Endometrium (tissue), 2 donors: ENCODE measurements at regions not wholly inside any gene's neighbourhood (a gene's known extent, or its start where the extent isn't known, plus 50 kb on each side); places are given as distances from the start of the nearest gene placed in this dataset.
"Not testable (repeated sequence)": the region's sequence is repeated elsewhere in the genome, so short reads cannot be mapped to it uniquely, and the experiment has no call there.

Experiments used
- FAIRE-seq: peaks from 2 replicates; lab custom pipeline; 2012; peaks lifted over from hg19 to GRCh38; lab: Jason Lieb, UNC
- donor health status: control.
- donor health status: control.

DNA sequence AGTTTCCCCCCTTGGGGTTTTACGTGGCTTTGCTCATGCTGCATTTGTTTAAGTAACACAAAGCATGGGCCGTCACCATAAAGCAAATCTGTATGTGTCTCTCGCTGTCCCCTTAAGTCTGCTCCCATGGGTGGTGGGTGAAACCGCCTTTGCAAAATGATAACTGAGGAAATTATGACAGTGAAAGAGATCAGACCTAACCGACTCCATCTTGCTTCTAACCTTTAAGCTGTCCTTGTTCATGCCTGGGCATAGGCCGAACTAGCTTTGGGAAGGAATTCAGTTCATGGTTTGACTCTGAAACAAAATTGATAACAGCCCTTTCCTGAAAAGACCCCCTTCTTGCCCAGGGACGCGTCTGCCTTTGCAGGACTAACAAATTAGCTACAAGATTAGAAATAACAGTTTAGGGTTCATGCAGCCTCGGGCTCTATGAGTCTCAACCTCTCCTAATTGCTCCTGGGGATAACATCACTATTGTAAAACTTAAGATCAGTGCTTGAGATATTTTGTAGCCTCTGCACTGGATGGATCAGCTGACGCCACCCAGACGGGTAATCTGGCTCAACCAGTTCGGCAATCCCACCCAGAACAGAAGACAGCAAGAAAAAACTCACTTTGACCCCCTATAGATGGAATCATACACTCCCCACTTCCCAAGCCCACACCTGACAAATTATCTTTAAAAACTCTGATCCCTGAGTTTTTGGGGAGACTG lies 623.7 kb downstream of the TYW1 start:
- FAIRE-seq, result no peak

DNA sequence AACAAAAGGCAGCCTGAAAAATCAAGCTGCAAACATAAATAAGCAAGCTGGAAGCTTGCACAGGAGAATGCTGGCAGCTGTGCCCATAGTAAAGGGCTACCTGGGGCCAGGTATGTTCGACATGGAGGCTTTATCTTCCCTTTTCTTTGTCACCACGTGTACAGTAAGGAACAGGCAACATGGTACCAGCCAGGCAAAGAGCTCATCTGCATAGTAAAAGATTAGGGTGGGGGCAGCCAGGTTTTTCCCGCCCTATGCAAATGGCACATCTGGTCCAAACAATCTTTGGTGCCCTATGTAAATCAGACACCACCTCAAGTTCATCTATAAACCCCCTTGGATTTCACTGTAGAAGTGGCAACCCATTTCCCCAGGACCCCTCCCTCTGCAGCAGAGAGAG lies 625.1 kb downstream of the TYW1 start:
- FAIRE-seq, result no peak

DNA sequence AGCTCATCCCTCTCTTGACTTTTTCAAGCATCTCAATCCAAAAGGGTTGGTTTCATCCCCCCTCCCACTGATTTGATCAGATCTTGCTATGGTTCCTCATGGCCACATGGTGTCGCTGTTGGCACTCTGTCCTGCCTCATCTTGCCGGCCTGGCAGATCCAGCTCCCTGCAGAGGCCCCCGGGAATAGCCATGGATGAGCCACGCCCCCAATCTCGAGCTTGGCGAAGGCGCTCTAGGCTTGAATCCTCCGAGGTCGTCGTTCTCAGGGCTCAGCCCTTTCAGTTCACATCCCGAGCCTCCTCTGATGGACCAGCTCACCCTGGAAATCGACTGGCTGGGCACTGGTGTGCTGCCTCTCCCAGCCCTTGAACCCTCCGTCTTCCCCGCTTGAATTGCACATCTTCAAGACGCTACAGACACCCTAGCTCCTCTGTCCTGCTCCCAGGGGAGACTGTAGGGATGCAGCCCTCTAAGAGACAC lies 628.7 kb downstream of the TYW1 start:
- peak; percentile 74 for FAIRE-seq

GRCh38 chr7:67631476-67631875 lies 634.8 kb downstream of the TYW1 start:
- no peak for FAIRE-seq

GRCh38 chr7:67635271-67635670 lies 638.6 kb downstream of the TYW1 start:
- no peak for FAIRE-seq

- FAIRE-seq, result no peak
Measured at GRCh38 chr7:67636348-67637022, 639.9 kb downstream of the TYW1 start.

- no peak for FAIRE-seq
Measured at GRCh38 chr7:67637023-67637358, 640.4 kb downstream of the TYW1 start.

DNA sequence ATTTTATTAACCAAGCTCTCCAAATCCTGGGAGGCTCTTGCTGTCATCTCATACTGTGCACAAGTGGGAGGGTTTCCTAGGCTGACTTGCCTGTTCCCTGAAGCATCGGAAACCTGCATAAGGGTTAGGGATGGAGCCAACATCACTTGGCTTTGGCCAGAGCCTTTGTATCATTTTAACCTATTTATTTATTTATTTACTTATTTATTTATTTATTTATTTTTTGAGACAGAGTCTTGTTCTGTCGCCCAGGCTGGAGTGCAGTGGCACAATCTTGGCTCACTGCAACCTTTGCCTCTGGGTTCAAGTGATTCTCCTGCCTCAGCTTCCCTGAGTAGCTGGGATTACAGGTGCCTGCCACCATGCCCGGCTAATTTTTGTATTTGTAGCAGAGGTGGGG lies 645.9 kb downstream of the TYW1 start:
- not testable (repeated sequence) for FAIRE-seq

GRCh38 chr7:67644151-67644550 lies 647.5 kb downstream of the TYW1 start:
- no peak for FAIRE-seq

DNA sequence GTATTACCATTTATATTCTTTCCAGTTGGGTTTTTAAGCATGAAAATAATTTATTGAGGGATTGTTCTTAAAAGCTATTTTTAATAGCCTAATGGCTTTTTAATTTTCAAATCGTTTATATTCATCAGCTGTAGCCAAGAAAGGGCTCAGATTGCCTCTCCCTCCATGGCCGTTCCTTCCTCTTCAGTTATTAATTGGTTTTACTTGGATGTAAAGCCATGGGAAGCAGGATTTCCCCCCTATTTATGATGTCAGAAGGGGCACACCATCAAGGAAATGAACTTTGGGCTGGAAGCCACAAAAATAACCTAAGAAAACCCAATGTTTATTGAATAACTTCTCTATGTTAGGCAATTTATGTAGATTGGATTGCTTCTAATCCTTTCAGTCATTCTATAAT lies 656.3 kb downstream of the TYW1 start:
- FAIRE-seq, result no peak

DNA sequence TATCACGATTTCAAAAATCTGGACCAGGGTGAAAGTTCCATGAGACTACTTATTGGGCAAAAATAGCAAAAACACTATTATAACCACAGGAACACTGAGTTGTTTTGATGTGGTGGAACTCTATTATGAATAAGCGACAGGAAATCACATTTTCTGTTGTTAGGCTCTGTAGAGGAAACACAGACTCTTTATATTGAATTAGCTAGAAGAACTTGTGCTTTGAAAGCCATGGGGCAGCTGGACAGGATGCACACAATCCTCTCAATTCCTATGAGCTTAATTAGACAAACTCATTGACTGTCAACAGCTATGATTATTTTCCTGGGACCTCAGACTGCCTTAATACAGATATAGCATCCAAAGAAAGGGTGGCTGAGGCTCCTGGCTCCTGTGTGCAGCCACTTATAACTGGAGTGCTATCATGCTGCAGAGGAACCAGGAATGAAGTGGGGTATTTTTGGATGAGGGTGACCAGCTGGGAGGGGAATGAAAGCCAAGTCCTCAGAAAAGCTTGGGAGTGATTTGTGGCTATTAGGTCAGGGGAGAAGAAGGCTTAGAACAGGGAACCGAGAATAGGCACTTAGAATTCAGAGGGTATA lies 657.3 kb downstream of the TYW1 start:
- FAIRE-seq, result no peak

DNA sequence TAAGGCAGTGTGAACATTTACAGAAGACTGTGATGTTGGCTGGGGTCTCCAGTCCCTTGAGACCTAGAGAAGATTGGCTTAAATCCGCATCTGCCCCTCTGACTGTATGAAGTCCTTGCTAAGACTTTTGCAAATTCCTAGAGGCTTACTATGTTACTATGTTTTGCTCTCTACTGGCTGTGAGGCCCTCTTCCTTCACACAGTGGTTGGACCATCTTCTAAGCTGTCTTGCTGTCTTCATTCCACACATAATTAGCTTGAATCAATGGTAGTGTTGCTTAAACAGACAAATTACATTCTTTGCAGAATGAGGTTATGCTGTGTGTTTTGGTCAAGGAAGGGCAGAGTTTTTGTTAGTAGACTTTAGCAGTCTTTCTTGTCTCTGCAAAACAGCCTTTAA lies 658.0 kb downstream of the TYW1 start:
- no peak for FAIRE-seq

GRCh38 chr7:67655168-67655567 lies 658.5 kb downstream of the TYW1 start:
- no peak for FAIRE-seq

- FAIRE-seq, result no peak
Measured at GRCh38 chr7:67659091-67659490, 662.5 kb downstream of the TYW1 start.

DNA sequence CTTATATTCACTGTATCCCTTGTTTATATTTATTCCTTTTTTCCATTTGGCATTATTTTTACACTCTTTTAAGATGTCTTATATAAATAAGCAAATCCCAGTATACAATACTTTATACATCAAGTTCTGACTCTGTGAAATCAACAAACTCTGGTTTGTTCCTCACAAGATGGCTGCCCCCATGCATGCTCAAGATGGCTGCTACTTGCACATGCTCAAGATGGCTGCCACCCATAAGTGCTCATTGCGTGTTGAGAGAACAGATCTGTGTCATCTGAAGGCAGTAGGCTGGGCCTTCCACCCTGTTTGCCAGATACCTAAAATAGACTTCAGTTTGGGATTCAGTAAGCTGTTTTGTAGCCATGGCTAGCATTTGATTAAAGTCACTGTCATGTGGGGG lies 666.2 kb downstream of the TYW1 start:
- no peak for FAIRE-seq

DNA sequence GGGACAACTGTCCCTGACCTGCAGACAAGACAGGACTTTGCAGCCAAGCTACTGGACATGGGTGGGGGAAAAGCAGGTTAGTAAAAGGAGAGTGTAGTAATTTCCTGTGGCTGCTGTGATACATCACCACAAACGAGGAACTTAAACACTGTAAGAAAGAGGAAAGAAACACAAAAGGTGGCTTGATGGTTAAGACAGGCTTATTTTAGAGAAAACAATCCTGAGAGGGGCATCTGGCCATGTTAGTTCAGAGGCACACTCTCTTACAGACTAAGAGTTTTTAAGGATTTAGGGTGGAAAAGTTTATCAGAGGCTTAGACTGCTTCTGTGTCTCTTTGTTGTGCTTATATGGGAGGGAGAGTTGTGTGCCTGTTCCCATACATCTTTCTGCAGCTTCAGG lies 667.0 kb downstream of the TYW1 start:
- no peak for FAIRE-seq

GRCh38 chr7:67666359-67666758 lies 669.7 kb downstream of the TYW1 start:
- FAIRE-seq, result not testable (repeated sequence)

DNA sequence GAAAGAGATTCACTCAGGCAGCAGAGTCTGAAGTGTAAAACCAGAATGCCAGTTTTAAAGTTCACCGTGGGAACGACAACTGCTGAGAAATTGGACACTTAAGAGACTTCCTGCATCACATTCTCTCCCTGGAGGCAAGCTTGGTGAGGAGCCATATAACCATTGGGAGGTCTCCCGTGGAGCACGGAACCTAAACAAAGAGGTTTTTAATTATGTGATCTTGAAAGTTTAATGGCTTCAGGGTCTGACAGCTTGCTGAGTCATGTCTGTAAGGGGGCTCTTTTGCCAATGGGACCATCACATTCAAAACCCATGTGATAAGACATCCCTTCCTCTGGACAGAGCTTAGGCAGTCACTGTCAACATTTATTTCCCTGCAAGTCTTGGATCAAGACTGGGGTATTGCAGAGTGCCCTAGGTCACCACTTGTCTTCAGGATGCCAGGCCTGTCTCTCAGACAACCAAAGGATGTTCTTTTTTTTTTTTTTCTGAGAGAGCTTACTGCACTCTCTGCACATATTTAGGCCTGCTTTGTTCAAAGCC lies 674.4 kb downstream of the TYW1 start:
- no peak for FAIRE-seq

- FAIRE-seq, result no peak
Measured at GRCh38 chr7:67673861-67674260, 677.2 kb downstream of the TYW1 start.

- not testable (repeated sequence) for FAIRE-seq
Measured at GRCh38 chr7:67674862-67675261, 678.2 kb downstream of the TYW1 start.

DNA sequence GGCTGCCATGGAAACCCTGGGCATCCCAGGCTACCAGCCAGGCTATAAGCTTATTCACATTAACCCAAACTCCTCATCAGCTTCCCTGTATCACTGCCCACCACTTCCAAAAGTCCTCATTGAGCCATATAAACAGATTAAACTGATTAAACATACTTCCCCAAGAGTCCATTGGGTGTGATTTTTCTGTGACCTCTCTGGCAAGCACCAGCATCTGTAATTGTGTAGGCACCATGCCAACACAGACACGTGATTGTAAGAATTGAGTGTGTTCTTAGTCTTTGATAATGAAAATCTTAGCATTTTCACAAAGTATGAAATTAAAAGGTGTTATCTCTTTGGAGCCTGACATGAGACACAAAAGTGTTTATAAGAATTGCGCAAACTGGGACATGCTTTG lies 679.3 kb downstream of the TYW1 start:
- no peak for FAIRE-seq

GRCh38 chr7:67678419-67678818 lies 681.8 kb downstream of the TYW1 start:
- FAIRE-seq, result no peak

DNA sequence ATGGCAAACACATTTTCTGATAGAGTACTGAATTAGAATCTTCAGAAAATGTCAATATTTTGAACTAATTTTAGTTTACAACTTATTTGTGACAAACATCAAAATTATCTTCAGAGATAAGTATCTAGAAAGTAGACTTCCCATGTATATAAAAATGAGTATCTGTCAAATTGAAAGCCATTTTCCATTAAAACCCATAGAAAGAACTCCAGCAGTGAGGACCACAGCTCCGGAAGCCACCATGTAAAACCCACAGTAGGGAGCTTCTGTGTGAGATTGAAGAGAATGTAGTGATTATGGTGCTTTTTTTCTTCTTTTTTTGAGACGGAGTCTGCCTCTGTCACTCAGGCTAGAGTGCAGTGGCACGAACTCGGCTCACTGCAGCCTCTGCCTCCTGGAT lies 687.0 kb downstream of the TYW1 start:
- no peak for FAIRE-seq
